ENCODE measurements at regions not wholly inside any gene's neighbourhood (a gene's known extent, or its start where the extent isn't known, plus 50 kb on each side); places are given as distances from the start of the nearest gene placed in this dataset.
"Not testable (repeated sequence)": the region's sequence is repeated elsewhere in the genome, so short reads cannot be mapped to it uniquely, and the experiment has no call there.

DNA sequence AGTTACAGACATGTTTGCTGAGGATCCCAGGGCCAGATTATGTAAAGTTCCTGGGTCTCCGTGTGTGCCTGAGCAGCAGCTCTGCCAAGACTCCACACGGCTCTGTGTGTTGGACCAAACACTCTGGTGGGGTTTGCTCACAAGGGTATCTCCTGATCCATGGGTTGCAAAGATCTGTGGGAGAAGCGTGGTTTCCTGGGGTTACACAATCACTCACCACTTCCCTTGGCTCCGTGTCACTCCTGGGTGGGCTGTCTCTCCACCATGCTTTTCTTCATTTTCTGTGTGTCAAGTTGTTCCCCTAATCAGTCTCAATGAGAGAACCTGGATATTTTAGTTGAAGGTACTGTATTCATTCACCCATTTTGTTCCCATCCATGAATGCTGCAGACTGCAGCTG, 1088.8 kb downstream of the FSCB start:
- DNase-seq (ENCODE audit: low spot score) = no peak

DNA sequence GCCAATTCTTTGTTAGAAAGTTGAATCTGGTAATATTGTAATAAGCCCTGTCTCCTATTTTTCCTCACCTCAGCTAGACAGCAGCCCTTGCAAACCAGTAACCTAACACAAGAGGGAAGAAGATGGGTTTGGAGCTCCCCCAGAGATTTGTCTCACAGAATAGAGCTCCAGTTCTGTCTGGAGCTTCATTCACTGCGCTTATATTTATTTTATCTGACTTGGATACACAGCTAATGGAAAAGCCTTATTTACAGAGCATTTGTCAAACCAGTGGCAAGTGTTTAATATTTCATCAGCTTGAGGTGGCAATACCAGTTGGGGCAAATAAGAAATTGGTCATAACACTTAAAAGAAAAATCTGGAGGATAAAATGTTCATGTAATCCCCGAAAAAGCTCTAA, 1094.0 kb downstream of the FSCB start:
- no peak for DNase-seq (ENCODE audit: low spot score)

DNA sequence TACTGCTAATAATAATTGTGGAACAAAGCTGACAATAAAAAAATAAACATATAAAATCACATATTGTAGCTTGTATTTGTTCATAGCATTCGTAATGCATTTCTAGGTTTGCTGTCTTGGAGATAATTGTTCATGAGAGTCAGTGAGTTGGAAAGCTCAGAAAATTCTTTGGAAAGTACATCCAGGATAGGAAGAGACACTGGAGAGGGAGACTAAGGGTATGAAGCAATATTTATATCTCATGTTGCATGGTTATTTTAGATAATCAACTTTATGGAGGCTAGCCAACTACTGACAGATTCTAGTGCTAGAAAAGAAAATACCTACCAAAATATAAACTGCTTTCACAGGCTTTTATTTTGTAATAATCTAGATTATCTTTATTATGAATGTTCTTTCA, 1095.2 kb downstream of the FSCB start:
- no peak for DNase-seq (ENCODE audit: low spot score)

DNA sequence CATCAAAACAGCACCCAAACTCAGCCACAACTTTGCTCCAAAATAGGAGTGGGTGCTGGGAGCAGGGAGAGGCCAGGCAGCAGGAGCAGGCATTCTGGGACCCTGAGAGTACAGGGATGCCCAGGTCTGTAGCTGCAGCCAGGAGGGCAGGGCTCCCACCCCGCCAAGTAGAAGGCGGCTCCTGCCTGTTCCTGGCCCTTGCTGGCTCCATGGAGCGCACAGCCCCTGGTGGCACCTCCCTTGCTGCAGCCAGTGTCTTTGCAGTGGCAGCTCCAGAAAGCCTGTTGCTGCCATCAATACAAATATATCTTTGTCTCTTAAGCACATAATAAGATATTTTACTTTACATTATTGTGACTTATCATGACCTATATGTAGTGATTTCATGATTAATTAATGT, 1096.5 kb downstream of the FSCB start:
- DNase-seq (ENCODE audit: low spot score) = no peak

DNA sequence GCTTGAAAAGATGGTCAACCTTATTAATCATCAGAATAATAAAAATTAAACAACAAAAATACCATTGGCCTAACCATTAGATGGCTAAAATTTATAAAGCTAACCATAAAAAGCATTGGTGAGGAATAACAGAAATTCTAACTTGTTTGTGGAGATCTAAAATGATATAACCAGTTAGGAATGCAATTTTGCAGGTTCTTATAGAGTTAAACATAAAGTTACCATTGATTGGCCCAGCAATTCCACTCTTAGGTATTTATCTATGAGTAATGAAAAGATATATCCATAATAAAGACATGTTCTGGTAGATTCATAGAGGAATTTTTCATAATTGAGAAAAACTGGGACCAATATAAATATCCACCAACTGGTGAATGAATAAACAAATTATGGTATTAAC, 1098.6 kb downstream of the FSCB start:
- DNase-seq (ENCODE audit: low spot score) = no peak

DNA sequence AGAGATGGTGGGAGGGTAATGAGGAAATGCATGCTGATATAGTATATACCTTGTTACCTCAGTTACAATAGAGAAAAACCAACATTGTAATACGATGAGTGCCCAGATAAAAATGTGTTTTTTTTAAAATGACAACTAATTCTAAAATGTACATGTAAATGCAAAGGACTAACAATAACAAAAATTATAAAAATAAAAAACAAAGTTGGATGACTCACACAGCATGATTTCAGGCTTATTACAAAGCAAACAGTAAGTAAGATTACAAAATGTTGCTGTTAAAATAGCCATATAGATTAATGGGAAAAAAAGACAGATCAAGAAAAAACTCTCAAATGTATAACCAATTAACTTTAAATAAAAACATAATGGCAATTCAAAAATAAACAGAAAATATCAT, 1099.4 kb downstream of the FSCB start:
- no peak for DNase-seq (ENCODE audit: low spot score)

DNA sequence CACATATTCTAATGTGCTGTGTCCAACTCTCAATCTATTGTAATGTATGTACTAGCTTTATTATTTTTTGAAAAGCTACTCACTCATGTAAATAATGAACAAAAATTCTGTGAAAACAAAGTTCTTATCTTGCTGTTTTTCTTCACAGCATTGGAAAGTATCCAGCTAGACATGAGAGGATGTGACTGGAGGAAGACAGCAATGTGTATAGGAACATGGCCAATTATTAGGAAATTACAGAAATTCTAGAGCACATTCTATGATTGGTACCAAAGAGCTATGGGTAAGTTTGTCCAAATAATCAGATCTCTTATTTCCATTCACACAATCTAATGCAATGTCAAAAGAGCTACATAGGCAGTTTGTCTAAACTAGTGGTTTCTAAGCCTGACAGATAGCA, 1100.2 kb downstream of the FSCB start:
- no peak for DNase-seq (ENCODE audit: low spot score)

DNA sequence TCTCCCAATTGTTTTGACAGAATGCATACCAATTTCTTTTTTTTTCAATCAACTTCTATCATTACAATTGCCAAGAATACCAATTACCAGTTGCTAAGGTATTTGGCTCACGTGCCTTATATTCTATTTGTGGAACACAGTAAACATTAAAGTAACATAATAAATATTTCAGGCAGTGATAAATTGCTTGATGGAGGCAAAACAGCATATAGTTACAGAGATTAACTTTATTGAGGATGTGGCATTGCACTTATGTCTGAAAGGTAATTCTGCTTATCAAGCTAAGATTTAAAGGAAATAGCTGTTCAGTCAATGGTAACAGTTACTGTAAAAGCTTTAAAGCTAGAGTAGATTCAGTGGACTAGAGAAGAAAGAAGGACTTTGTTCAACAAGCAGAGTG, 1107.8 kb downstream of the FSCB start:
- DNase-seq (ENCODE audit: low spot score) = no peak

DNA sequence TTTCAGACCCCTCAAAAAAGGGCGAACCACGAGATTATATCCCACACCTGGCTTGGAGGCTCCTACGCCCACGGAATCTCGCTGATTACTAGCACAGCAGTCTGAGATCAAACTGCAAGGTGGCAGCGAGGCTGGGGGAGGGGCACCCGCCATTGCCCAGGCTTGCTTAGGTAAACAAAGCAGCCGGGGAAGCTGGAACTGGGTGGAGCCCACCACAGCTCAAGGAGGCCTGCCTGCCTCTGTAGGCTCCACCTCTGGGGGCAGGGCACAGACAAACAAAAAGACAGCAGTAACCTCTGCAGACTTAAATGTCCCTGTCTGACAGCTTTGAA, 1136.6 kb downstream of the FSCB start:
- not testable (repeated sequence) for DNase-seq (ENCODE audit: low spot score)

DNA sequence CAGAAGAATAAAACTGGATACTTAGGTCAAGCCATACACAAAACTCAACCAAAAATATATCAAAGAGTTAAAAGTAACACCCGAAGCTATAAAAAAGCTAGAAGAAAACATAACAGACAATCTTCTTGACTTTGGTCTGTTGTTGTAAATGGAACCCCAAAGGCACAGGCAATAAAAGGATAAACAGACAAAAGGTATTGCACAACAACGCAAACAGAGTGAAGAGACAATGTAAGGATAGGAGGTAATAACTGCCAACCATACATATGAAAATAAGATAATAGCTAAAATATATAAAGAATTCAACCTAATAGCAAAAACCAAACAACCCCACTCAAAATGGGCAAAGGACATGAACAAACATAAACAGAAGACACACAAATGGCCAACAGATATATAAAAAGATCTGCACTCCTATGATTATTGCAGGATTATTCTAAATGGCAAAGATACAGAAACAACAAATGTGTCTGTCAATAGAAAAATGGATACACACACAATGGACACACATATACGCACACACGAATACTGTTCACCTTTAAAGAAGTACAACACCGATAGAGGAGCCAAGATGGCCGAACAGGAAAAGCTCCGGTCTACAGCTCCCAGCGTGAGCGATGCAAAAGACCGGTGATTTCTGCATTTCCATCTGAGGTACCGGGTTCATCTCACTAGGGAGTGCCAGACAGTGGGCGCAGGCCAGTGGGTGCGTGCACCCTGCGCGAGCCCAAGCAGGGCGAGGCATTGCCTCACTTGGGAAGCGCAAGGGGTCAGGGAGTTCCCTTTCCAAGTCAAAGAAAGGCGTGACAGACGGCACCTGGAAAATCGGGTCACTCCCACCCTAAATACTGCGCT, 1137.1 kb downstream of the FSCB start:
- no peak for DNase-seq (ENCODE audit: low spot score)

DNA sequence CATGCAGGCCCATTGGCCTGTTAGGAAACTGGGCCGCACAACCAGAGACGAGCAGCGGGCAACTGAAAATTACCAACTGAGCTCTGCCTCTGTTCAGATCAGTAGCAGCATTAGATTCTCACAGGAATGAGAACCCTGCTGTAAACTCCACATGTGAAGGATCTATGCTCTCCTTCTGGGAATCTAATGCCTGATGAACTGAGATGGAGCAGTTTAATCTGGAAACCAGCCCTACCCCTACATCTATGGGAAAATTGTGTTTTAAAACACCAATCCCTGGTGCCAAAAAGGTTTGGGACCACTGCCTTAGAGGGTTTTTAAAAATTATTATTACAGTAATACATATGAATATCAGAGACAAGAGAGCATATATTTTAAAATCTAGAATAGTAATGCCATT, 1144.5 kb downstream of the FSCB start:
- no peak for DNase-seq (ENCODE audit: low spot score)

DNA sequence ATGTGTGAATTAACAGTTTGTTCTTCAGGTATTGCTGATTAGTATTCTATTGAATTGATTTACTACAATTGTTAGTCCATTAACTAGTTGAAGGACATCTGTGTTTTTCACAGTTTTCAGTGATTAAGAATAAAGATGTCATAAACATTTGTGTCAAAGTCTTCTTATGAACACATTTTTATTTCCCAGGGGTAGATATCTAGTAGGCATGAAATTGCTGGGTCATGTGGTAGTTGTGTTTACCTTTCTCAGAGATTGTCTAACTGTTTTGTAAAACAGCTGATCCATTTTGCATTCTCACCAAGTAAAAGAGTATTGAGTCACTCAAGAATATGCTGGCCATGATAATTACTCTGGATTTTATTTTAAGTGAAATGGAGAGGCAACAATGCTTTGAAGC, 1145.3 kb downstream of the FSCB start:
- no peak for DNase-seq (ENCODE audit: low spot score)

DNA sequence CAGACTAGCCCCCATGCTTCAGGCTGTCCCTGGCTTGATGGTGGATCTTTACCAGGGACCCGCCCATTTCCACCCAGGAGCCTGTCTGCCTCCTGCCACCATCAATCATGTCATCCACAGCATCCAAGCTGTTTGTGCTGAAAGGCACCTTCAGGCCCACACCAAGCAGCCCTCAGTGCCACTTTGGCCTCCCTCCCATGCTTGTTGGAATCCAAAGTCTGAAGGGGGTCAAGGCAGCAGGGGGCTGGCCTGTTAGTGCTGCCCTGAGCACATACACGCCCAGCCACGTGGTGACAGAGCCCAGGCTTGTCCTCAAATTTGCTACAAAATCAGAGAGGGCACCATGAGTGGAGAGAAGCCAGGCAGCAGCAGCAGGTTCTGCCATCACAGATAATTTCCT, 1146.8 kb downstream of the FSCB start:
- no peak for DNase-seq (ENCODE audit: low spot score)

DNA sequence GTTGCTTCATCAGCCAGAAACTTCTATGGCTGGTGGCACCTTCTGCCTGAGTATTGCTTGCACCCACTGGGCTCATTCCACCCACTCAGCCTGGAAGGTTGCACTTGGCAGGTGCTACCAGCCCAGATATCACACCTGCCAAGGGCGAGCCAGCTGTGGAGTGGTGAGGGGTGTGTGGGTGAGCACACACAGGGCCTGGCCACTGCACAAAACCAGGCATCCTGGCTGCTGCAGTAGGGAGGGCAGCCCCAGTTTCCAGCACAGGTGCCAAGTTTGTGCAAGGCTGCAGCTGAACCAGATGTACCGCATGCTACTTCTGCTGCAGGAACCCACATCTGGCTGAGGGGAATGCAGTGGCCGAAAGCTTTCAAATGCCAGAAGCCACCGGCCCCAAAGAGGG, 1147.8 kb downstream of the FSCB start:
- no peak for DNase-seq (ENCODE audit: low spot score)

DNA sequence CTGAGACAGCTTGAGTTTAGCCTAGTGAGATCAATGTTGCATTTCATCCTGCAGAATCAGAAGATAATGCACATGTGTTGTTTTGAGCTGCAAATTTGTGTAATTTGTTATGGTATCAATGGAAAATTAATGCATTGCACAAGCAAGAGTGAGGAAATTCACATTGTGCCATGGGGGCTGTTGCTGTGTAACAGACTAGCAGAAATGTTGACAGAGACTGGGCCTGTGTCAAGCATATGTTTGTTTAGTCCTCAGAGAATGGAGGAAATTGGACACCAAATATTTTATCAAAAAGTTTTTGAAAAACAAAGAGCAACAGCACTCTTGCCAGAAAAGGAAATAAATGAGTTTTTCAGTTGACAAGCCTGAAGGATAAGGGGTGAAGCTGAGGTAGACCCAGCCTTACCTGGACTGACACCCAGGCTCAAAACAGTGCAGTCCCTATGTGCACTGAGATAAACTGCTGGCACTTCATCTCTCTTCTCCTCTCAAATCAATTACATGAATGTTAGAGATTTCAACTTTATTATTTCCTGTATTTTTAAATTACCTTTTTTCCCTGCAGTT, 1150.0 kb downstream of the FSCB start:
- no peak for DNase-seq (ENCODE audit: low spot score)

DNA sequence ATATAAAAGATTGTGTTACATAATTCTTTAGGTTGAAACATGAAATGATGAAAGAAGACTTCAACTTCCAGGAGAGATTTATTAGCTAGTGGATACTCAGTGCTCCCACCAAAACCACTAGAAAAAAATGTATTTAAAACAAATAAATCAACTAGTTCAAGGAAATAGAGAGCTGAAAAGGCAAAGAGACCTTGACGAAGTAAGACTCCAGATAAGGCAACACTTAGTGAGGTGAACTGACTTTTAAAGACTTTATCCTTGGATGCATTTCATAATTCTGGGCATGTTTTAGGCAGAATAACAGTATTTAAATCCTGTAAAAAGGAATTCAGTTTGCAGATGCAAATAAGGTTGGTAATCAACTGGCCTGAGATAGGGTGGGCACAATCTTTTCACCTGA, 1150.7 kb downstream of the FSCB start:
- DNase-seq (ENCODE audit: low spot score) = no peak

DNA sequence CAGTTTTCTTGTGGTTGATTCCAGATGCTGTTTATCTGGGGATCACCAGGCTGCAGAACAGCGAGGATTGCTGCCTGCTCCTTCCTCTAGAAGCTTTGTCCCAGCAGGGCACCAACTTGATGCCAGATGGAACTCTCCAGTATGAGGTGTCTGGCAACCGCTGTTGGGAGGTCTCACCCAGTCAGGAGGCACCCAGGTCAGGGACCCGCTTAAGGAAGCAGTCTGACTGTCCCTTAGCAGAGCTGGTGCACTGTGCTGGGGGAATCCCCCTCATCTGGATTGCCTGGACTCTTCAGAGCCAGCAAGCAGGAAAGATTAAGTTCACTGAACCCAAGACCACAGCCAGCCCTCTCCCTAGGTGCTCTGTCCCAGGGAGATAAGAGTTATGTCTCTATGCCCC, 1165.2 kb downstream of the FSCB start:
- DNase-seq (ENCODE audit: low spot score) = no peak

DNA sequence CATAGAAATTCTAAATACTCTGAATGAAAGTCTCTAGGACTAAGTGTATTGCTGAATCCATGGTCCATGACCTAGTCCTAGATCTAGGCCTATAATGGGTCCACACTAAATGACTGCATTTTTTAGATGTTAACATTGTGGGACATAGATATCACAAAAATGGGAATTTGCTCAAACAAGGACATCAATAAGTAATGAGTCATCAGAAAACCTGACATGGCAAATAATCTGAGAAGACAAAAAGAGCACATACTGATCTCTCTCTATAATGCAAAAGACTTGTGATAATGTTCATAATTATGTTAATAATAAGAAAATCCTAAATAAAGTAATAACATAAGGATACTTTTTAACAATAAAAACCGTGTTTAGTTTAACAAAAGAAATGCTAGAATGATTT, 1168.4 kb downstream of the FSCB start:
- DNase-seq (ENCODE audit: low spot score) = no peak

DNA sequence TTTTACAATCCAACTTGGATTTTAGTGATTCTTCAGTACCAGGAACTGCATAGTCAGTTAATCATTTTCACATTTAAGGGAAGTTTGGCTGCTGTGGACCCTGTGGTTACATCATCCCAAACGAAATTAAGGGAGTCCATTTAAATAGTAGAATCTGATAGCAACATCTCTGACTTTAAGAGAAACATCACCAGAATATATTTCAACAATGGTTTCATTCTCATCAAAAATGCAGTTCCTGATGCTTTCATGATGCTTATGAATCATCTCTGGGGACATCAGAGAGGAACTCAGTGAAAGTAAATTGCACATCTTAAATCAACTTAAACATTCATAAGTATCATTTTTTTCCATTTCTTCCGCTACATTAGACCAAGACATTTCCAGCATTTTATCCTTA, 1170.7 kb downstream of the FSCB start:
- DNase-seq (ENCODE audit: low spot score) = no peak

DNA sequence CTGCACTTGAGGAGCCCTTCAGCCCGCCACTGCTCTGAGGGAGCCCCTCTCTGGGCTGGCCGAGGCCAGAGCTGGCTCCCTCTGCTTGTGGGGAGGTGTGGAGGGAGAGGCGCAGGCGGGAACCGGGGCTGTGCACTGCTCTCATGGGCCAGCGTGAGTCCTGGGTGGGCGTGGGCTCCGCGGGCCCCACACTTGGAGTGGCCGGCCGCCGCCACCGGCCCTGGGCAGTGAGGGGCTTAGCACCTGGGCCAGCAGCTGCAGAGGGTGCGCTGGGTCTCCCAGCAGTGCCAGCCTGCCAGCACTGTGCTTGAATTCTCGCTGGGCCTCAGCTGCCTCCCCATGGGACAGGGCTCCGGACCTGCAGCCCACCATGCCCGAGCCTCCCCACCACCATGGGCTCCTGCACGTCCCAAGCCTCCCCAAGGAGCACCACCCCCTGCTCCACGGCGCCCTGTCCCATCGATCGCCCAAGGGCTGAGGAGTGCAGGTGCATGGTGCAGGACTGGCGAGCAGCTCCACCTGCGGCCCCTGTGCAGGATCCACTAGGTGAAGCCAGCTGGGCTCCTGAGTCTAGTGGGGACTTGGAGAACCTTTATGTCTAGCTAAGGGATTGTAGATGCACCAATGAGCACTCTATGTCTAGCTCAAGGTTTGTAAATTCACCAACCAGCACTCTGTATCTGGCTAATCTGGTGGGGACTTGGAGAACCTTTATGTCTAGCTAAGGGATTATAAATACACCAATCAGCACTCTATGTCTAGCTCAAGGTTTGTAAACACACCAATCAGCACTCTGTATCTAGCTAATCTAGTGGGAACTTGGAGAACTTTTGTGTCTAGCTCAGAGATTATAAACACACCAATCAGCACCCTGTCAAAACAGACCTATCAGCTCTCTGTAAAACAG, 1180.3 kb downstream of the FSCB start:
- DNase-seq (ENCODE audit: low spot score) = not testable (repeated sequence)

DNA sequence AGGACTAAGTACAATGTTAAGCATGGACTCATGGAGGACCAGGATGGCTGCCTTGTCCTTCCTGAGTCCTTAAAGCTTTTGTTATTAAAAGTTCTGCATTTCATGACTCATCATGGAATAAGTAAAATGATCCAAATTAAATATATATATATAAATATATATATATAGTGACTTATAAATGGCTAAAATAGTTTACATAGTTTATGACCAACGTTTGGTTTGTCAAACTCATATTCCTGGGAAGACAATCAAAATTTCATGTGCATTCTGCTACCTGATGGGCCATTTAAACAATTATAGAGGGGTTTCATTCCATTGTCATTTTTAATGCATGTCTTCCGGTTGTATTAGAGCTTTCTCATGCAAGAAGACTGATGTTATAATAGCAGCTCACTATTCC, 1190.7 kb downstream of the FSCB start:
- no peak for DNase-seq (ENCODE audit: low spot score)

DNA sequence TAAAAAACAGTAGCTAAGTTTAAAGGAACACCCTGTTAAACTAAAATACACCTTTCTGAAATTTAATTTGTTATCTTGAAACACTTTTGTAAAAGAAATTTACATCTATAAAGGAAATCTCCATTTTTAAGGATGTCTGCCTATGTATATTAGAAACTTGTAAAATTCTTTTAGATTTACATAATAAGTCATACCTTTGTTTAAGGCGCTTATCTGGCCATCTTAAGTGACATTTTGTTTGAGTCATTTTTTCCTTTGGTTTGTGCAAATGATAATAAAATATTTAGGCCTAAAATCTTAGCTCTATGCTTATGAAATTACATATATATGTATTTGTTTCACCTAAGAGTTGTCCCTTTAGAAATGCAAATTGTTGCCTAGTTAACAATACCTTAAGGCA, 1193.4 kb downstream of the FSCB start:
- DNase-seq (ENCODE audit: low spot score) = no peak
